ENCODE measurements at regions not wholly inside any gene's neighbourhood (a gene's known extent, or its start where the extent isn't known, plus 50 kb on each side); places are given as distances from the start of the nearest gene placed in this dataset.

- DNase-seq, result no peak
Observed at GRCh38 chr18:76567835-76568445, 72.9 kb upstream of the ZNF516 start.

DNA sequence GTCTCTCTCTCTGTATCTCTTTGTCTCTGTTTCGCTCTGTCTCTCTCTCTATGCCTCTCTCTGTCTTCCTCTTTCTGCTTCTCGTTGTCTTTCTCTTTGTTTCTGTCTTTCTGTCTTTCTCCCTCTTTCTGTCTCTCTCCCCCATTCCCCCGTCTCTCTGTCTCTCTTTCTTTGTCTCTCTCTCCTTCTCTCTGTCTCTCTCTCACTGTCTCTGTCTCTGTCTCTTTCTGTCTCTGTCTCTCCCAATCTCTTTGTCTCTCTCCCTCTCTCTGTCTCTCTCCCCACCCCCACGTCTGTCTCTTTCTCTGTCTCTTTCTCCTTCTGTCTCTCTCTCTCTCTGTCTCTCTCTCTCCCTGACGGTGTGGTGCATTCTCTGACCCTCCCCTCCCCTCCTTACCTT lies 71.9 kb upstream of the ZNF516 start:
- no peak for DNase-seq

DNA sequence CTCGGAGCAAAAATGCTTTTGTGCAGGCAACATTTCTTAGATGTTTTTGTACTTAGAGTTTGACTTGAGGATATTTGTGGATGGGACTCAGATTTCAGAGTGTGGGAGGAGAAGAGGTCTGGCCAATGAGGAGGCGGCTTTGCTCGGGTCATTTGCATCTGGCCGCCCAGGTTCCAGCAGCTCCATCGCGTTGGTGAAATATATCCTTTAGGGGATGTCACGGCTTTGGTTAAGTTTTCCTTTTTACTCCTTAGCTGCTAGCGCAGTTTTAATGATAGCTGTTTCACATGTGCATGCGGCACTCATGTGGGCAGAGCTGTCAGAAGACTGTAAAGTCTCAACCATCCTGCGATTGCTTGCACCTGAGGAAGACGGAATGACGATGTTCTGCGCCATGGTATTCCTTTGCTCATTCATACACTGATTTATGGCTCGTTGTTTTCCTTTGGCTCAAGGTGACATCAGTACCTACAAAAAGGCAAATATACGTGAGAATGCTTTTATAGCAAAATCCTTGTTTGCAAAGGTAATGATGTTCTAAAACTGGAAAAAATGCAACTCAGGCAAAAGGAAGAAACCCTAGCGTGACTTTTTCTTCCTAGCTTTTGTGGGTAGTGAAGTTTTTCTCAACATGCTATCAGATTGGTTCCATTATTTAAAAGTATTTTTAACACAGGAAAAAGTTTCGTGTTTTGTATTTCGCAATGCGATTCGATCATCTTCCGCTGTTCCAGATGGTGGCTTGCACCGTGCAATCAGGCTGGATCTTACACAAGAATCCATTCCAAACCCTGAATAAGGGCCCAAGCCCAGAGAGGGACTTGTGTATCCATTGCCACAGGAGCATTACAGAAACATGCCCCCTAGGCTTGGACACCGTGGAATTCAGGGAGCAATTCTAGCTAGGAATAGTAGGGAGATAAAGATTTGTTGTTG lies 70.5 kb upstream of the ZNF516 start:
- DNase-seq, result no peak

DNA sequence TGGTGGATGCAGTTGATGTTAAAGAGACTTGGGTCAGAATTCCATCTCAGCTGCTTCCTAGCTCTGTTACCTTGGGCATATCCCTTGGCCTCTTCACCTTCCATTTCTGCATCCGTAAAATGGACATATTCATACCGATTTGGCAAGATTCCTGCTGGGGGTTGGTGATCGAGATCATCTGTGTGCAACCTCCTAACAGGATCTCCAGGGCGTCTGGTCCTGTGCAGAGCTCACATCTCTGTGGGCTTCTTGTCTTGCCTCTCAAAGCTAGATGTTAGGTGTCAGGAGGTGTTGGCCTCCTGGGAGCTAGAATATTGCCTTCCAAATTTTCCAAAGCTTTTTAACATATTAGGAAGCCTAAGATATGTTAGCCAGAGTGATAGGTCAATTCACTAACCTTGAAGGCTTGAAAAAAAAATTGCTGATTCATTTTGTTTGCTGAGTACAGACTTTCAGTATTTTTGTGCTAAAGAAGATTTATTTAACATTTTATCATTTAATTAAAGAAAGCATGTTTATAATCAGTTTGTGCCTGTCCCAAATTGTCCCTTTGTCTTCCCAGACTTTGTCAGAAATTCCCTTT lies 69.7 kb upstream of the ZNF516 start:
- no peak for DNase-seq

GRCh38 chr18:76564117-76564516 lies 69.1 kb upstream of the ZNF516 start:
- DNase-seq, result no peak

GRCh38 chr18:76562286-76563122 lies 67.5 kb upstream of the ZNF516 start:
- DNase-seq, result no peak

DNA sequence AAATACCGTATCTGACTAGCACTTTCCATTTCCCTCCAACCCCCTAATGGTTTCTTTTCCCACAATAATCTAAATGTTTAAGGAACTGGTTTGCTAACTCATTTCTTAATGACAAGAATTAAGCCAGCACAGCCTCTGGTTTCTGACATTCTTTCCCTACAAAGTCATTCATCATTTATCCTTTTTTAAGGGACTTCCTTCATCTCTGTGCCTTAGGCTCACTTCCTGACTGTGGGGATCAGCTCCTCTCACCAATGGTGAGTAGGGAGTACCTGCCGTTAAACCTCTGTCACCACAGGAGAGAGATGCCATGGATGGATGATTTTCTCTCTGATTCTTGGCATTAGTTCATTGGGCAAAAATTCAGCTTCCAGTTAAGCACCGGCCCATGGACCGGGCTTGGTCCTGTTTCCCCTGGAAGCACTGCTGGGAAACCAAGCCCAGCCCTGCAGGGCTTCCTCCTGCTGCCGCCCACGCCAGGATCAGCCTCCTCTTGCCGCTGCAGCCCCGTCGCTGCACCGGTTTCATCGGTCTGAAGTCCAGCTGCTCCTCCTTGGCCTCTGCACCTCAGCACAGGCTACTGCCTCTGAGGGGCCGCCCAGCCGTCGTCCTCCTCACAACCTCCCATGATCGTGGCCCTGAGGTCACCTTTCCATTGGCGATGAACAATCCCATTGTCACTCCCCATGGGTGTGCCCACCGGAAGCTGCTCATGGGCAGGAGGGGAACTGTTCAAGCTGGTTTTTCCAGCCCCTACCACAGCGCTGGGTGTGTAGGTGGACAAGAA lies 64.0 kb upstream of the ZNF516 start:
- no peak for DNase-seq

GRCh38 chr18:76557026-76557575 lies 62.1 kb upstream of the ZNF516 start:
- DNase-seq, result no peak

- DNase-seq, result no peak
Observed at GRCh38 chr18:76554547-76555222, 59.6 kb upstream of the ZNF516 start.

GRCh38 chr18:76553715-76554546 lies 58.9 kb upstream of the ZNF516 start:
- no peak for DNase-seq

GRCh38 chr18:76548541-76548940 lies 53.5 kb upstream of the ZNF516 start:
- no peak for DNase-seq

DNA sequence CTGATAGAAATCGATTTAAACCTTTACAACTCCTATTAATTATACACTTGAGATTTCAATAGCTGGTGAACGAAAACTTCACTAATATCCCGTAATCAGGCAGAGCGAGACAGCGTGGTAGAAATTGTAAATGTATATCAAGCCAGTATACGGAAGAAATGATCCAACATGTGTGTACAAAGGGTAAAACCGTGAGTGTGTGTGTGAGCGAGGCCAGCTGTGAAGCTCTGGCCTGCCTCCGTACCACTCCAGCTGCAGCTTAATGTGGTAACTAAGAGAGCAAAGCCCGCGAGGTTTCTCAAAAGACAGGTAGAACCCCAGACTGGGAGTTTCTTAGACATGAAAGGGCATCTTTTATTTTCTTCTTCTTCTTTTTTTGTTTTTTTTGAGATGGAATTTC lies 52.3 kb upstream of the ZNF516 start:
- DNase-seq, result no peak

GRCh38 chr18:76546436-76546835 lies 51.4 kb upstream of the ZNF516 start:
- no peak for DNase-seq

DNA sequence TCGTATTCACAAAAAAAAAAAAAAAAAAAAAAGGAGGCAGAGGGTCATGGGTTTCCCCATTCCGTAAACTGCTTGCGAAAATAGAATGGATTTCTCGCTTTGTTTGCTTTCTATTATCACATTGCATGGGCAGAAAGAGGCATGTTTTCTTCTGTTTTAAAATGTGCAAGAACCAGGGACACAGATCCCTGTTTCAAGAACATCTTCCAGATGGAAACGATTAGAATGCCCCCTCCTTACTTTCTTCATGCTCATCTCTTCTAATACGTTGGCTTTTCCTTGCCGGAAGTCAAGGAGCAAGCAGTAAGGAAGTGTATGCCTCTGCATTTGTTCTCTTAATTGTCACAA lies 51.0 kb upstream of the ZNF516 start:
- no peak for DNase-seq

DNA sequence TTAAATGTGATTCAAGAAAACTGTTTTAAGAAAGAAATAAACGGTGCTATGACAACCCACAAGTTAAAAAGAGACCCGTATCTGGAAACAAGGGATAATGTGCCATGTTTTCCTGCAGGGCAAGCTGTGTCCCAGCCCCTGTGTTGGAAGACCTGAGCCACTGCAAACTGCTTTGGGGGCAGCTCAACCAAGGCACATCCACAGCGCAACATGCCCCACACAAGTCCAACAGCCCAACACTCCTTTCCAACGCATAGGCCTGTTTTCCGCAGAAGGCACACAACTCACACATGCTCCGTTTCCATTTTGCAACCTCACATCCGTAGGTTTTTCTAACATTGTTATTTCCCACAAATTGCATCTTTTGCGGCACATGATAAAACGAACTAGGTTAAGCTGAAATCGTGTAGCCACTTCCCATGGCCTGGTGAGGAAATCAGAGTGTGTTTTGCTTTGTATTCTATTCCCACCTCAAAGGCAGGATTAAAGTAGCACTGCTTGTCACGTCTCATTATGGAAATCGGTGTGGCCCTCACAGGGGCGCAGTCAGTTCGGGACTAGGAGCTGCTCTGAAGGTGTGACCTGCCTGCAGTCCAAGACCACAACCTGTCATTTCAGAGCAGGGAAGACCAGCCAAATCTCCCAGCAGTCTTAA lies 50.5 kb upstream of the ZNF516 start:
- no peak for DNase-seq

DNA sequence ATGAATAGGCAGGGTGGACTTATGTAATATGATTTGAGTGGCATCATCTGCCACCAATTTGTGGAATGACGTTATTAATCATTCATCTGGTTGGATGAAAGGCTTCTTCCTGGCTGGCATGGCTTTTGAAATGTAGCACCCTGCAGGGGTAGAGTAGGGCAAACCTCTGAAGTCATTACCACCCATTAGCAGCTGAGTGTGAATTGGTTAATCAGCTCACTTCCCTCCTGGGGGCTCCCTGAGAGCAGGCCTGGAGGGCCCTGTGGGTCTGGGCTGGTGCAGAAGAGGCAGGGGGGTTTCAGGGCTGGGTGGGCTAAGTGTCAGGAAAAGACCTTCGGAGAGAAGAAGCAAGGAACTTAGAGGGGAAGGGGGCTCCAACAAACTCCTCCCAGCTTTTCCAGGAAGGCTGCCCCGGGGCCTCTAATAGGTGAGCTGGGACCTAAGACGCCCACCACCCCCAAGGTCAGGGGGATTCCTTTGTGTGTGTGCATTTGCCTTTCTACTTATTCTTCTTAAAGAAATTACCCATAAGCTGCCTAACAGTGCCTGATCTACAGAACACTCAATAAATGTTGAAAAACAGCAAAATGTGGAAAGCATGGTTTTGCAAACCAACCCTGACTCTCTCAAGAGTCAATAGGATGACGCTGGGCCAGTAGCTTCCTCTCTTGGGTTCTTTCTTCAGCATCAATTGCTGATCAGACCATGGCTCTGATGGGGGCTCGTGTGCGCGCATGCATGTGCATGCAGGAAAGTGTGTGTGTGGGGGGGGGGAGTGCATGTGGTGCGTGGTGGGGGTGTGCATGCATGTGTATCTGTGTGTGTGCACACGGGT lies 49.7 kb upstream of the ZNF516 start:
- no peak for DNase-seq

Data from KG1 (cell line).